Neural progenitor cell (in vitro differentiated cells): ENCODE measurements at regions not wholly inside any gene's neighbourhood (a gene's known extent, or its start where the extent isn't known, plus 50 kb on each side); places are given as distances from the start of the nearest gene placed in this dataset.

Experiments
- DNase-seq: peaks from one replicate; pipeline ENCODE4 v3.0.0-alpha.2; 2016; ENCODE audit warnings: low spot score
- H2AFZ ChIP-seq: fragments of 200-600 bp; sonication (generic); replicated peaks from 2 replicates; pipeline ENCODE4 v1.6.1; 2016; ENCODE audit warnings: antibody characterized with exemption
- H3F3A ChIP-seq: fragments of 200-600 bp; sonication (generic); 2 replicates; pipeline ENCODE4 v1.6.1; 2016; ENCODE audit warnings: antibody characterized with exemption, low read depth
- H3K27ac ChIP-seq: fragments of 200-600 bp; sonication (generic); 2 replicates; pipeline ENCODE4 v1.5.1; 2016; ENCODE audit warnings: mild to moderate bottlenecking
- H3K27me3 ChIP-seq: fragments of 200-600 bp; sonication (generic); 2 replicates; pipeline ENCODE4 v1.6.1; 2016; ENCODE audit warnings: mild to moderate bottlenecking, moderate library complexity
- H3K36me3 ChIP-seq: fragments of 200-600 bp; sonication (generic); 2 replicates; pipeline ENCODE4 v1.5.1; 2016
- H3K4me1 ChIP-seq: fragments of 200-600 bp; sonication (generic); 2 replicates; pipeline ENCODE4 v1.6.1; 2016; ENCODE audit warnings: mixed run types
- H3K4me2 ChIP-seq: fragments of 200-600 bp; sonication (generic); 2 replicates; pipeline ENCODE4 v1.6.1; 2016
- H3K4me3 ChIP-seq: fragments of 200-600 bp; sonication (generic); 2 replicates; pipeline ENCODE4 v1.5.1; 2016
- H3K79me2 ChIP-seq: fragments of 200-600 bp; sonication (generic); 2 replicates; pipeline ENCODE4 v1.6.1; 2016; ENCODE audit warnings: low read depth
- H3K9ac ChIP-seq: fragments of 200-600 bp; sonication (generic); 2 replicates; pipeline ENCODE4 v1.6.1; 2016
- H3K9me3 ChIP-seq: fragments of 200-600 bp; sonication (generic); 2 replicates; pipeline ENCODE4 v1.5.1; 2016; ENCODE audit warnings: low read depth
- H4K20me1 ChIP-seq: fragments of 200-600 bp; sonication (generic); 2 replicates; pipeline ENCODE4 v1.6.1; 2016; ENCODE audit warnings: low read depth
- H3K27ac Mint-ChIP-seq: 3 replicates; pipeline ENCODE4 v1.8.0; 2021; ENCODE audit warnings: mixed read lengths
- H3K27me3 Mint-ChIP-seq: 2 replicates; pipeline ENCODE4 v1.8.0; 2022; ENCODE audit warnings: low read depth, mild to moderate bottlenecking, inconsistent platforms, moderate library complexity, mixed read lengths; ENCODE audit not compliant: insufficient read depth
- H3K36me3 Mint-ChIP-seq: 3 replicates; pipeline ENCODE4 v1.8.0; 2021; ENCODE audit warnings: mixed read lengths
- H3K4me1 Mint-ChIP-seq: 3 replicates; pipeline ENCODE4 v1.8.0; 2021; ENCODE audit warnings: mixed read lengths
- H3K4me3 Mint-ChIP-seq: 3 replicates; pipeline ENCODE4 v1.8.0; 2021; ENCODE audit warnings: mild to moderate bottlenecking, moderate library complexity, mixed read lengths
- H3K9me3 Mint-ChIP-seq: 3 replicates; pipeline ENCODE4 v1.8.0; 2020; ENCODE audit warnings: mixed read lengths
- EZH2 ChIP-seq: fragments of 200-600 bp; sonication (generic); IDR thresholded peaks from 2 replicates; pipeline ENCODE4 v1.6.1; 2017; ENCODE audit warnings: antibody characterized with exemption, mild to moderate bottlenecking, moderate library complexity
- EZH2phosphoT487 ChIP-seq: fragments of 200-600 bp; sonication (generic); IDR thresholded peaks from 2 replicates; pipeline ENCODE4 v1.6.1; 2017; ENCODE audit warnings: antibody characterized with exemption
- TF ChIP-seq, protein P1 (sequence below): fragments of 200-600 bp; sonication (generic); IDR thresholded peaks from 2 replicates; pipeline ENCODE4 v1.5.1; 2017; ENCODE audit warnings: antibody characterized with exemption, mild to moderate bottlenecking

DNA sequence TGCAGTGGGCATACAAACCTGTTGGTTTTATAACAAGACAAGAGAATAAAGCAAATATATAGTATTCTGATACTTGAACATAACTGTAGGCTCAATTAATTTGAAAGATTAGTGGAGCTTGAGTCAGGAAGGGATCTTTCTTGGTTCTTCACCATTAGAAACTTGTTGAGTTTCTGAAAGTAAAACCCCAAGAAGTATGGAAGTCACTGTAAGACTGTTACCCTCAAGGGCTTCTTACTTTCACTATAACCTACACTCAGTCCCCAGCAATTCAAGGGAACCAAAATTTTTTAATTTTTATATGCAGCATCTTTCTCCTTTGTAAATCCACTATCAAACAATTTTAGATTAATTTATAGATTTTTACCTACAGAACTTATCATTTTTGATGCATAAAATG lies 2019.2 kb upstream of the ADGRL3 start:
- TF ChIP-seq, protein P1, sequence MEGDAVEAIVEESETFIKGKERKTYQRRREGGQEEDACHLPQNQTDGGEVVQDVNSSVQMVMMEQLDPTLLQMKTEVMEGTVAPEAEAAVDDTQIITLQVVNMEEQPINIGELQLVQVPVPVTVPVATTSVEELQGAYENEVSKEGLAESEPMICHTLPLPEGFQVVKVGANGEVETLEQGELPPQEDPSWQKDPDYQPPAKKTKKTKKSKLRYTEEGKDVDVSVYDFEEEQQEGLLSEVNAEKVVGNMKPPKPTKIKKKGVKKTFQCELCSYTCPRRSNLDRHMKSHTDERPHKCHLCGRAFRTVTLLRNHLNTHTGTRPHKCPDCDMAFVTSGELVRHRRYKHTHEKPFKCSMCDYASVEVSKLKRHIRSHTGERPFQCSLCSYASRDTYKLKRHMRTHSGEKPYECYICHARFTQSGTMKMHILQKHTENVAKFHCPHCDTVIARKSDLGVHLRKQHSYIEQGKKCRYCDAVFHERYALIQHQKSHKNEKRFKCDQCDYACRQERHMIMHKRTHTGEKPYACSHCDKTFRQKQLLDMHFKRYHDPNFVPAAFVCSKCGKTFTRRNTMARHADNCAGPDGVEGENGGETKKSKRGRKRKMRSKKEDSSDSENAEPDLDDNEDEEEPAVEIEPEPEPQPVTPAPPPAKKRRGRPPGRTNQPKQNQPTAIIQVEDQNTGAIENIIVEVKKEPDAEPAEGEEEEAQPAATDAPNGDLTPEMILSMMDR, result no peak
- no peak for TF ChIP-seq EZH2
- TF ChIP-seq EZH2phosphoT487, result no peak
- no peak overlapping the region for H3K9ac ChIP-seq
- peaks cover 2% of the 10 kb centered on the region for H3K27me3 Mint-ChIP-seq
- H3K4me3 Mint-ChIP-seq, result no peak overlapping the region
- H4K20me1 ChIP-seq, result no peaks in the 10 kb centered on the region
- H3K27ac ChIP-seq, result no peak overlapping the region
- DNase-seq, result no peak
- no peaks in the 10 kb centered on the region for H3K4me1 ChIP-seq
- no peak overlapping the region for H3K27ac Mint-ChIP-seq
- no peak overlapping the region for H2AFZ ChIP-seq
- H3K36me3 ChIP-seq, result no peaks in the 10 kb centered on the region
- H3K4me1 Mint-ChIP-seq, result no peaks in the 10 kb centered on the region
- no peak overlapping the region for H3K4me3 ChIP-seq
- H3K4me2 ChIP-seq, result no peak overlapping the region
- no peaks in the 10 kb centered on the region for H3F3A ChIP-seq
- H3K9me3 ChIP-seq, result no peaks in the 10 kb centered on the region
- H3K79me2 ChIP-seq, result no peaks in the 10 kb centered on the region
- H3K36me3 Mint-ChIP-seq, result no peaks in the 10 kb centered on the region
- no peaks in the 10 kb centered on the region for H3K9me3 Mint-ChIP-seq
- H3K27me3 ChIP-seq, result no peaks in the 10 kb centered on the region

- Histone ChIP-seq H3K9ac (no peak overlapping the region), H4K20me1 (no peaks in the 10 kb centered on the region), H3K9me3 (no peaks in the 10 kb centered on the region), H3K79me2 (no peaks in the 10 kb centered on the region), H3K27me3 (no peaks in the 10 kb centered on the region), H3K27ac (no peak overlapping the region), H3K4me1 (no peaks in the 10 kb centered on the region), H3K4me3 (no peak overlapping the region), H3K36me3 (no peaks in the 10 kb centered on the region), H3F3A (no peaks in the 10 kb centered on the region), H2AFZ (no peak overlapping the region), H3K4me2 (no peak overlapping the region)
- TF ChIP-seq, protein P1, result no peak
- TF ChIP-seq EZH2 (no peak), EZH2phosphoT487 (no peak)
- Mint-ChIP-seq H3K27ac (no peak overlapping the region), H3K4me3 (no peak overlapping the region), H3K4me1 (peaks cover 4% of the 10 kb centered on the region), H3K27me3 (no peaks in the 10 kb centered on the region), H3K36me3 (no peaks in the 10 kb centered on the region), H3K9me3 (no peaks in the 10 kb centered on the region)
- DNase-seq, result no peak
Observed at GRCh38 chr4:59195839-59196238, 2004.3 kb upstream of the ADGRL3 start.

GRCh38 chr4:59200992-59201391 lies 1999.1 kb upstream of the ADGRL3 start:
- no peak overlapping the region for H3K9ac ChIP-seq
- H3K27ac ChIP-seq, result no peak overlapping the region
- no peaks in the 10 kb centered on the region for H3K79me2 ChIP-seq
- H3K27me3 Mint-ChIP-seq, result no peaks in the 10 kb centered on the region
- peaks cover 4% of the 10 kb centered on the region for H3K9me3 Mint-ChIP-seq
- peaks cover 4% of the 10 kb centered on the region for H3K4me1 Mint-ChIP-seq
- no peak for DNase-seq
- no peaks in the 10 kb centered on the region for H3K4me1 ChIP-seq
- no peaks in the 10 kb centered on the region for H4K20me1 ChIP-seq
- peaks cover 3% of the 10 kb centered on the region for H3K9me3 ChIP-seq
- no peaks in the 10 kb centered on the region for H3K36me3 Mint-ChIP-seq
- no peaks in the 10 kb centered on the region for H3K36me3 ChIP-seq
- H3K27me3 ChIP-seq, result no peaks in the 10 kb centered on the region
- H3K27ac Mint-ChIP-seq, result no peak overlapping the region
- H2AFZ ChIP-seq, result no peak overlapping the region
- H3F3A ChIP-seq, result no peaks in the 10 kb centered on the region
- H3K4me2 ChIP-seq, result no peak overlapping the region
- TF ChIP-seq EZH2phosphoT487 (no peak), EZH2 (no peak)
- TF ChIP-seq, protein P1, result no peak
- no peak overlapping the region for H3K4me3 ChIP-seq
- H3K4me3 Mint-ChIP-seq, result no peak overlapping the region
